H1 (cell line): ENCODE measurements at regions not wholly inside any gene's neighbourhood (a gene's known extent, or its start where the extent isn't known, plus 50 kb on each side); places are given as distances from the start of the nearest gene placed in this dataset.
"Not testable (repeated sequence)": the region's sequence is repeated elsewhere in the genome, so short reads cannot be mapped to it uniquely, and the experiment has no call there.

Experiments used
- CTCF ChIA-PET: fragments of 300-600 bp; sonication (Branson Sonifier 250); formaldehyde crosslinking; loops from one replicate; lab custom pipeline; 2021; ENCODE audit not compliant: partially characterized antibody; lab: Charles Lee
- POLR2A ChIA-PET: fragments of 300-600 bp; sonication (Branson Sonifier 250); formaldehyde crosslinking; loops from one replicate; lab custom pipeline; 2021; ENCODE audit warnings: inconsistent platforms; ENCODE audit not compliant: partially characterized antibody; lab: Charles Lee
- DNase-seq, 2 experiments: peaks; one replicate each; pipeline versions ENCODE4 v3.0.0 to v3.0.0-alpha.2; 2010 to 2022; ENCODE audit warnings: low spot score in 2 of 2, low read depth in 1 of 2, mixed read lengths in 1 of 2
- FAIRE-seq: peaks from 2 replicates; lab custom pipeline; 2011; peaks lifted over from hg19 to GRCh38; lab: Jason Lieb, UNC
- H2AFZ ChIP-seq: 2 replicates; pipeline ENCODE4 v1.8.1; 2012; ENCODE audit warnings: low read length, inconsistent platforms
- H2AK5ac ChIP-seq: 2 replicates; pipeline ENCODE4 v1.6.1; 2013; ENCODE audit warnings: low read depth, low read length
- H2BK120ac ChIP-seq: replicated peaks from 2 replicates; pipeline ENCODE3; 2013; ENCODE audit warnings: low read depth, low read length, inconsistent platforms
- H2BK12ac ChIP-seq: 2 replicates; pipeline ENCODE4 v1.6.1; 2013; ENCODE audit warnings: low read depth, low read length
- H2BK15ac ChIP-seq: 2 replicates; pipeline ENCODE4 v1.6.1; 2013; ENCODE audit warnings: low read length
- H2BK20ac ChIP-seq: 2 replicates; pipeline ENCODE4 v1.6.1; 2013; ENCODE audit warnings: low read length
- H2BK5ac ChIP-seq: 2 replicates; pipeline ENCODE4 v1.6.1; 2013; ENCODE audit warnings: low read depth, low read length
- H3K14ac ChIP-seq: 2 replicates; pipeline ENCODE4 v1.6.1; 2013; ENCODE audit warnings: inconsistent platforms; ENCODE audit not compliant: insufficient read length
- H3K18ac ChIP-seq: 2 replicates; pipeline ENCODE4 v1.6.1; 2013; ENCODE audit warnings: low read length; ENCODE audit errors: extremely low read depth
- H3K23ac ChIP-seq: 2 replicates; pipeline ENCODE4 v1.6.1; 2013; ENCODE audit warnings: inconsistent platforms; ENCODE audit not compliant: insufficient read length
- H3K23me2 ChIP-seq: 2 replicates; pipeline ENCODE4 v1.6.1; 2013; ENCODE audit warnings: low read depth, low read length
- H3K27ac ChIP-seq: 2 replicates; pipeline ENCODE4 v1.6.1; 2011; ENCODE audit warnings: low read depth, low read length, inconsistent platforms
- H3K27me3 ChIP-seq, 4 experiments: replicated peaks in 1 of 4; 1 replicate in 1 of 4; 2 replicates in 3 of 4; pipeline versions ENCODE4 v1.6.1 to v1.8.1; 2011 to 2013; ENCODE audit warnings: low read length in 3 of 4, mild to moderate bottlenecking in 3 of 4, inconsistent platforms in 2 of 4, mixed read lengths in 2 of 4, moderate library complexity in 1 of 4; ENCODE audit not compliant: control insufficient read depth in 3 of 4, insufficient read depth in 3 of 4; ENCODE audit errors: extremely low read depth in 1 of 4
- H3K36me3 ChIP-seq, 4 experiments: 2 replicates each; pipeline versions ENCODE4 v1.6.1 to v1.8.1; 2011 to 2013; ENCODE audit warnings: mild to moderate bottlenecking in 4 of 4, low read length in 3 of 4, moderate library complexity in 2 of 4, control low read depth in 1 of 4, inconsistent platforms in 1 of 4; ENCODE audit not compliant: insufficient read depth in 4 of 4, control insufficient read depth in 2 of 4
- H3K4ac ChIP-seq: replicated peaks from 2 replicates; pipeline ENCODE3; 2013; ENCODE audit warnings: low read length, low read depth, mixed read lengths, inconsistent platforms; ENCODE audit not compliant: insufficient read length
- H3K4me1 ChIP-seq, 4 experiments: replicated peaks in 1 of 4; 1 replicate in 1 of 4; 2 replicates in 3 of 4; pipeline versions ENCODE4 v1.6.1 to v1.8.1; 2011 to 2013; ENCODE audit warnings: low read length in 3 of 4, inconsistent platforms in 2 of 4, mixed read lengths in 1 of 4; ENCODE audit not compliant: insufficient read depth in 4 of 4, control insufficient read depth in 3 of 4
- H3K4me2 ChIP-seq, 2 experiments: 2 replicates each; pipeline versions ENCODE4 v1.6.1 to v1.8.1; 2011 to 2013; ENCODE audit warnings: low read depth in 2 of 2, low read length in 2 of 2, control low read depth in 1 of 2, inconsistent platforms in 1 of 2, mild to moderate bottlenecking in 1 of 2; ENCODE audit not compliant: insufficient read depth in 1 of 2
- H3K4me3 ChIP-seq, 4 experiments: fragments of 200-600, 300-600 bp in 1 of 4; sonication (generic), shearing (Covaris generic), sonication (Bioruptor Twin) in 1 of 4; 2 replicates each; pipeline versions ENCODE4 v1.5.1 to v1.8.1; 2011 to 2016; ENCODE audit warnings: low read length in 4 of 4, low read depth in 3 of 4, control low read depth in 2 of 4, inconsistent platforms in 2 of 4, mild to moderate bottlenecking in 2 of 4, mixed read lengths in 1 of 4, moderate library complexity in 1 of 4; ENCODE audit not compliant: insufficient read depth in 2 of 4; ENCODE audit errors: extremely low read depth in 1 of 4
- H3K56ac ChIP-seq: replicated peaks from 2 replicates; pipeline ENCODE3; 2013; ENCODE audit warnings: low read depth, mild to moderate bottlenecking, mixed read lengths, low read length, inconsistent platforms; ENCODE audit not compliant: insufficient read length
- H3K79me1 ChIP-seq: 2 replicates; pipeline ENCODE4 v1.6.1; 2013; ENCODE audit warnings: low read depth, low read length, control low read depth
- H3K79me2 ChIP-seq, 2 experiments: 2 replicates each; pipeline versions ENCODE4 v1.6.1 to v1.8.1; 2012 to 2013; ENCODE audit warnings: low read length in 2 of 2, mild to moderate bottlenecking in 2 of 2, inconsistent platforms in 1 of 2; ENCODE audit not compliant: insufficient read depth in 2 of 2, control insufficient read depth in 1 of 2
- H3K9ac ChIP-seq, 4 experiments: replicated peaks in 1 of 4; 1 replicate in 1 of 4; 2 replicates in 3 of 4; pipeline versions ENCODE4 v1.6.1 to v1.8.1; 2011 to 2013; ENCODE audit warnings: low read depth in 3 of 4, low read length in 3 of 4, control low read depth in 2 of 4, mild to moderate bottlenecking in 2 of 4, moderate library complexity in 2 of 4, inconsistent platforms in 1 of 4; ENCODE audit errors: extremely low read depth in 1 of 4
- H3K9me3 ChIP-seq, 2 experiments: 2 replicates each; pipeline versions ENCODE4 v1.6.1 to v1.8.1; 2012 to 2013; ENCODE audit warnings: mild to moderate bottlenecking in 2 of 2, moderate library complexity in 2 of 2, control low read depth in 1 of 2, inconsistent platforms in 1 of 2, low read depth in 1 of 2, low read length in 1 of 2, mixed read lengths in 1 of 2; ENCODE audit not compliant: insufficient read depth in 2 of 2
- H4K20me1 ChIP-seq, 2 experiments: replicated peaks in 1 of 2; 2 replicates each; pipeline versions ENCODE3 to v1.8.1; 2011 to 2013; ENCODE audit warnings: inconsistent platforms in 2 of 2, low read length in 2 of 2, mild to moderate bottlenecking in 1 of 2; ENCODE audit not compliant: insufficient read depth in 2 of 2, control insufficient read depth in 1 of 2
- H4K5ac ChIP-seq: 2 replicates; pipeline ENCODE4 v1.6.1; 2013; ENCODE audit warnings: low read length, low read depth, mixed read lengths, inconsistent platforms; ENCODE audit not compliant: insufficient read length
- H4K8ac ChIP-seq: 2 replicates; pipeline ENCODE4 v1.8.0; 2013; ENCODE audit warnings: mild to moderate bottlenecking, moderate library complexity, low read length, inconsistent platforms; ENCODE audit not compliant: insufficient read depth; ENCODE audit errors: extremely low read depth
- H4K91ac ChIP-seq: replicated peaks from 2 replicates; pipeline ENCODE3; 2013; ENCODE audit warnings: low read length, mixed read lengths, inconsistent platforms; ENCODE audit not compliant: insufficient read length
- WGBS, 2 experiments: shearing (Covaris generic) in 1 of 2; methylation state at CpG; one replicate each; pipeline versions ENCODE4 v1.1.6 to v1.1.7; 2013 to 2015; ENCODE audit warnings: low lambda C conversion rate in 2 of 2, mixed read lengths in 2 of 2, inconsistent platforms in 1 of 2, low coverage in 1 of 2, missing lambda C conversion rate in 1 of 2; ENCODE audit not compliant: insufficient replicate concordance in 2 of 2, insufficient coverage in 1 of 2, insufficient read length in 1 of 2; ENCODE audit errors: extremely low coverage in 1 of 2, missing lambda C conversion rate in 1 of 2; 5-methylcytosine and 5-hydroxymethylcytosine counted together

DNA sequence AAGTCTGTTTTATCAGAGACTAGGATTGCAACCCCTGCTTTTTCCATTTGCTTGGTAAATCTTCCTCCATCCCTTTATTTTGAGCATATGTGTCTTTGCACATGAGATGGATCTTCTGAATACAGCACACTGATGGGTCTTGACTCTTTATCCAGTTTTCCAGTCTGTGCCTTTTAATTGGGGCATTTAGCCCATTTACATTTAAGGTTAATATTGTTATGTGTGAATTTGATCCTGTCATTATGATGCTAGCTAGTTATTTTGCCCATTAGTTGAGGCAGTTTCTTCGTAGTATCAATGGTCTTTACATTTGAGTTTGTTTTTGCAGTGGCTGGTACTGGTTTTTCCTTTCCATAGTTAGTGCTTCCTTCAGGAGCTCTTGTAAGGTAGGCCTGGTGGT is 120.6 kb upstream of the TNP1 start:
- H4K5ac ChIP-seq, H2BK15ac ChIP-seq, H3K9me3 ChIP-seq, H4K20me1 ChIP-seq, H3K4me2 ChIP-seq, H3K14ac ChIP-seq, H4K8ac ChIP-seq, H3K4ac ChIP-seq, H2BK5ac ChIP-seq, H2AK5ac ChIP-seq, H2AFZ ChIP-seq, H2BK20ac ChIP-seq, H3K79me2 ChIP-seq, H3K27ac ChIP-seq, FAIRE-seq, H3K4me3 ChIP-seq, H3K18ac ChIP-seq, POLR2A ChIA-PET, CTCF ChIA-PET, H3K27me3 ChIP-seq, H3K56ac ChIP-seq, H2BK120ac ChIP-seq, DNase-seq, H3K79me1 ChIP-seq, H3K4me1 ChIP-seq, H2BK12ac ChIP-seq, H3K9ac ChIP-seq, H4K91ac ChIP-seq, H3K36me3 ChIP-seq, H3K23me2 ChIP-seq, H3K23ac ChIP-seq: not testable (repeated sequence)
- WGBS, 2 experiments, result 84% methylated on average over 1 of the region's 1 CpG; no CpG with 5 or more reads in 1 of the 2 experiments
